HG02973 (cell line): ENCODE measurements at regions not wholly inside any gene's neighbourhood (a gene's known extent, or its start where the extent isn't known, plus 50 kb on each side); places are given as distances from the start of the nearest gene placed in this dataset.
"Not testable (repeated sequence)": the region's sequence is repeated elsewhere in the genome, so short reads cannot be mapped to it uniquely, and the experiment has no call there.

ENCODE experiments used
- ATAC-seq: cut with Tn5 transposase; IDR thresholded peaks from one replicate; pipeline ENCODE4 v1.9.1; 2021; ENCODE audit warnings: moderate library complexity; ENCODE audit not compliant: unreplicated experiment

- ATAC-seq = no peak
These were observed 486.3 kb upstream of the LRFN5 start for GRCh38 chr14:41120402-41120801.

GRCh38 chr14:41096131-41096530 is 510.5 kb upstream of the LRFN5 start:
- ATAC-seq = no peak

GRCh38 chr14:41087056-41087455 is 519.6 kb upstream of the LRFN5 start:
- ATAC-seq = no peak

GRCh38 chr14:41073544-41073943 is 533.1 kb upstream of the LRFN5 start:
- no peak for ATAC-seq

- no peak for ATAC-seq
These were observed 533.9 kb upstream of the LRFN5 start for GRCh38 chr14:41072776-41073175.

GRCh38 chr14:41071351-41071750 is 535.3 kb upstream of the LRFN5 start:
- ATAC-seq = no peak

- ATAC-seq = no peak
These were observed 543.9 kb upstream of the LRFN5 start for GRCh38 chr14:41062826-41063225.

GRCh38 chr14:41055589-41055988 is 551.1 kb upstream of the LRFN5 start:
- no peak for ATAC-seq

GRCh38 chr14:41051801-41052200 is 554.9 kb upstream of the LRFN5 start:
- ATAC-seq = no peak

- ATAC-seq = no peak
These were observed 558.9 kb upstream of the LRFN5 start for GRCh38 chr14:41047763-41048162.

GRCh38 chr14:41037388-41037787 is 569.3 kb upstream of the LRFN5 start:
- ATAC-seq = no peak

GRCh38 chr14:41034969-41035368 is 571.7 kb upstream of the LRFN5 start:
- no peak for ATAC-seq

GRCh38 chr14:41022932-41023331 is 583.7 kb upstream of the LRFN5 start:
- no peak for ATAC-seq

- ATAC-seq = no peak
These were observed 590.5 kb upstream of the LRFN5 start for GRCh38 chr14:41016213-41016612.

GRCh38 chr14:41000350-41000749 is 606.3 kb upstream of the LRFN5 start:
- ATAC-seq = no peak

- no peak for ATAC-seq
These were observed 617.4 kb upstream of the LRFN5 start for GRCh38 chr14:40989260-40989659.

- no peak for ATAC-seq
These were observed 619.2 kb upstream of the LRFN5 start for GRCh38 chr14:40987481-40987880.

- no peak for ATAC-seq
These were observed 620.0 kb upstream of the LRFN5 start for GRCh38 chr14:40986655-40987054.

- no peak for ATAC-seq
These were observed 621.1 kb upstream of the LRFN5 start for GRCh38 chr14:40985584-40985983.

- no peak for ATAC-seq
These were observed 623.1 kb upstream of the LRFN5 start for GRCh38 chr14:40983604-40984003.

- ATAC-seq = no peak
These were observed 625.4 kb upstream of the LRFN5 start for GRCh38 chr14:40981247-40981646.

- not testable (repeated sequence) for ATAC-seq
These were observed 646.4 kb upstream of the LRFN5 start for GRCh38 chr14:40960257-40960656.

GRCh38 chr14:40955131-40955505 is 651.6 kb upstream of the LRFN5 start:
- no peak for ATAC-seq
